MM.1S (cell line): ENCODE measurements at regions not wholly inside any gene's neighbourhood (a gene's known extent, or its start where the extent isn't known, plus 50 kb on each side); places are given as distances from the start of the nearest gene placed in this dataset.

Experiments used
- CTCF ChIP-seq: fragments of 300-600 bp; sonication (generic); IDR thresholded peaks from 2 replicates; pipeline ENCODE4 v1.5.1; 2016; ENCODE audit warnings: antibody characterized with exemption, low read length, mixed read lengths
- EZH2 ChIP-seq: fragments of 300-600 bp; sonication (generic); optimal IDR thresholded peaks from 2 replicates; pipeline ENCODE3; 2017; ENCODE audit warnings: low read depth, mild to moderate bottlenecking, antibody characterized with exemption, low read length, mixed read lengths
- EZH2phosphoT487 ChIP-seq: fragments of 300-600 bp; sonication (generic); IDR thresholded peaks from 2 replicates; pipeline ENCODE4 v1.6.1; 2018; ENCODE audit warnings: antibody characterized with exemption, low read length

- no peak for TF ChIP-seq EZH2
- no peak for TF ChIP-seq CTCF
- no peak for TF ChIP-seq EZH2phosphoT487
Observed at GRCh38 chr6:105514306-105514705, 111.4 kb upstream of the PREP start.
